ENCODE measurements at regions not wholly inside any gene's neighbourhood (a gene's known extent, or its start where the extent isn't known, plus 50 kb on each side); places are given as distances from the start of the nearest gene placed in this dataset.

GRCh38 chr3:117524890-117525289 is 815.3 kb downstream of the TUSC7 start:
- TF ChIP-seq CTCF (IDR thresholded peaks at IDR 0.05): no peak
- TF ChIP-seq POLR2A (IDR thresholded peaks at IDR 0.05): no peak
- no peak for TF ChIP-seq POLR2AphosphoS5 (IDR thresholded peaks at IDR 0.05; ENCODE audit: insufficient read depth in 1 of 2, low read depth in 1 of 2)
